Gastroesophageal sphincter (tissue), 4 donors: ENCODE measurements at regions not wholly inside any gene's neighbourhood (a gene's known extent, or its start where the extent isn't known, plus 50 kb on each side); places are given as distances from the start of the nearest gene placed in this dataset.

Experiments
- ATAC-seq: fragments of 150-250 bp; one replicate; pipeline ENCODE4 v1.9.1; 2016; ENCODE audit warnings: mild to moderate bottlenecking, moderate library complexity
- H3K27ac ChIP-seq, 4 donors: fragments of 200-600 bp; sonication (generic) in 3 of 4; 1 replicate in 3 of 4; 2 replicates in 1 of 4; pipeline ENCODE4 v1.5.1; 2016 to 2019
- H3K27me3 ChIP-seq: fragments of 200-600 bp; sonication (generic); one replicate; pipeline ENCODE4 v1.5.1; 2019
- H3K36me3 ChIP-seq, 2 donors: fragments of 200-600 bp; sonication (generic); one replicate each; pipeline ENCODE4 v1.5.1; 2019; ENCODE audit warnings: control low read depth in 1 of 2
- H3K4me1 ChIP-seq, 3 donors: fragments of 200-600 bp; sonication (generic); 1 replicate in 2 of 3; 2 replicates in 1 of 3; pipeline ENCODE4 v1.5.1; 2016 to 2019; ENCODE audit warnings: control low read depth in 2 of 3
- H3K4me3 ChIP-seq, 2 donors: fragments of 200-600 bp; sonication (generic); one replicate each; pipeline ENCODE4 v1.5.1; 2019; ENCODE audit warnings: mild to moderate bottlenecking in 1 of 2, moderate library complexity in 1 of 2
- H3K9me3 ChIP-seq, 3 donors: fragments of 200-600 bp; sonication (generic); one replicate each; pipeline ENCODE4 v1.5.1; 2017 to 2019; ENCODE audit warnings: control low read depth in 2 of 3
- CTCF ChIP-seq, 4 experiments: fragments of 200-600 bp in 2 of 4; fragments of 450-650 bp in 2 of 4; sonication (generic) in 1 of 4; IDR thresholded peaks; one replicate each; pipeline ENCODE4 v1.5.1; 2017 to 2019; ENCODE audit warnings: antibody characterized with exemption in 4 of 4, mild to moderate bottlenecking in 2 of 4, moderate library complexity in 2 of 4
- EP300 ChIP-seq: sonication (generic); formaldehyde crosslinking; IDR thresholded peaks from one replicate; pipeline ENCODE4 v1.6.1; 2017; ENCODE audit warnings: antibody characterized with exemption, mild to moderate bottlenecking
- POLR2A ChIP-seq, 2 donors: fragments of 450-650 bp; IDR thresholded peaks; one replicate each; pipeline ENCODE4 v1.6.1; 2017; ENCODE audit warnings: antibody characterized with exemption in 2 of 2, mild to moderate bottlenecking in 2 of 2, moderate library complexity in 1 of 2
- POLR2AphosphoS5 ChIP-seq: sonication (generic); formaldehyde crosslinking; IDR thresholded peaks from one replicate; pipeline ENCODE4 v1.6.1; 2017; ENCODE audit warnings: antibody characterized with exemption
- WGBS, 2 donors: methylation state at CpG; one replicate each; pipeline ENCODE4 v1.1.5; 2018; ENCODE audit warnings: low coverage in 1 of 2; 5-methylcytosine and 5-hydroxymethylcytosine counted together

- Histone ChIP-seq H3K36me3 (no peaks in the 10 kb centered on the region), H3K4me1 (no peaks in the 10 kb centered on the region), H3K9me3 (no peaks in the 10 kb centered on the region), H3K4me3 (no peak overlapping the region), H3K27me3 (no peaks in the 10 kb centered on the region), H3K27ac (no peak overlapping the region)
- WGBS, 2 donors, result 91 to 100% methylated on average over 2 of the region's 2 CpGs
- ATAC-seq, result no peak
- no peak for TF ChIP-seq EP300
- no peak for TF ChIP-seq POLR2AphosphoS5
- TF ChIP-seq POLR2A (IDR thresholded peaks at IDR 0.05), result no peak
- TF ChIP-seq CTCF (IDR thresholded peaks at IDR 0.05), result no peak
Observed at GRCh38 chr17:70868149-70868548, 698.8 kb downstream of the KCNJ2 start.

GRCh38 chr17:70869402-70870085 lies 700.2 kb downstream of the KCNJ2 start:
- ATAC-seq, result no peak
- no peaks in the 10 kb centered on the region for H3K9me3 ChIP-seq
- WGBS, 2 donors, result 74 to 75% methylated on average over 2 of the region's 2 CpGs
- H3K27ac ChIP-seq, result no peak overlapping the region
- H3K4me1 ChIP-seq, result no peaks in the 10 kb centered on the region
- no peaks in the 10 kb centered on the region for H3K27me3 ChIP-seq
- TF ChIP-seq CTCF (IDR thresholded peaks at IDR 0.05) (no peak), POLR2A (IDR thresholded peaks at IDR 0.05) (no peak), POLR2AphosphoS5 (no peak), EP300 (no peak)
- H3K4me3 ChIP-seq, result no peak overlapping the region
- H3K36me3 ChIP-seq, result no peaks in the 10 kb centered on the region

- H3K9me3 ChIP-seq, result no peaks in the 10 kb centered on the region
- 9 to 33% methylated on average over 1 of the region's 1 CpG for WGBS, 2 donors
- TF ChIP-seq POLR2A (IDR thresholded peaks at IDR 0.05), result no peak
- TF ChIP-seq CTCF (IDR thresholded peaks at IDR 0.05), result no peak
- no peak for TF ChIP-seq EP300
- no peak for TF ChIP-seq POLR2AphosphoS5
- ATAC-seq, result no peak
- no peak overlapping the region for H3K27ac ChIP-seq
- no peaks in the 10 kb centered on the region for H3K4me1 ChIP-seq
- no peaks in the 10 kb centered on the region for H3K36me3 ChIP-seq
- no peak overlapping the region for H3K4me3 ChIP-seq
- no peaks in the 10 kb centered on the region for H3K27me3 ChIP-seq
Observed at GRCh38 chr17:70871180-70871818, 702.0 kb downstream of the KCNJ2 start.

- no peaks in the 10 kb centered on the region for H3K9me3 ChIP-seq
- H3K27ac ChIP-seq, result no peak overlapping the region
- no peaks in the 10 kb centered on the region for H3K27me3 ChIP-seq
- ATAC-seq, result no peak
- no peak for TF ChIP-seq EP300
- TF ChIP-seq POLR2AphosphoS5, result no peak
- 29 to 33% methylated on average over 3 of the region's 3 CpGs for WGBS, 2 donors
- no peak overlapping the region for H3K4me3 ChIP-seq
- no peaks in the 10 kb centered on the region for H3K4me1 ChIP-seq
- no peaks in the 10 kb centered on the region for H3K36me3 ChIP-seq
Observed at GRCh38 chr17:70872103-70872502, 702.8 kb downstream of the KCNJ2 start.

- no peaks in the 10 kb centered on the region for H3K36me3 ChIP-seq
- WGBS, 2 donors, result 43 to 50% methylated on average over 1 of the region's 2 CpGs
- no peak for ATAC-seq
- no peak overlapping the region for H3K27ac ChIP-seq
- H3K4me1 ChIP-seq, result no peaks in the 10 kb centered on the region
- no peaks in the 10 kb centered on the region for H3K9me3 ChIP-seq
- no peak overlapping the region for H3K4me3 ChIP-seq
- H3K27me3 ChIP-seq, result no peaks in the 10 kb centered on the region
- TF ChIP-seq POLR2AphosphoS5 (no peak), POLR2A (IDR thresholded peaks at IDR 0.05) (no peak), EP300 (no peak), CTCF (IDR thresholded peaks at IDR 0.05) (no peak)
Observed at GRCh38 chr17:70875729-70876310, 706.5 kb downstream of the KCNJ2 start.
